HepG2 (cell line): ENCODE measurements at regions not wholly inside any gene's neighbourhood (a gene's known extent, or its start where the extent isn't known, plus 50 kb on each side); places are given as distances from the start of the nearest gene placed in this dataset.

Source experiments
- BCLAF1 ChIP-seq: fragments of 450-650 bp; IDR thresholded peaks from 2 replicates; pipeline ENCODE4 v1.6.1; 2017; ENCODE audit warnings: mild to moderate bottlenecking
- GPBP1L1 ChIP-seq: sonication (generic); formaldehyde crosslinking; IDR thresholded peaks from 2 replicates; pipeline ENCODE4 v1.5.0; 2020; ENCODE audit warnings: mild to moderate bottlenecking, missing genetic modification reagents
- KLF13 ChIP-seq: sonication (generic); formaldehyde crosslinking; IDR thresholded peaks from 2 replicates; pipeline ENCODE4 v1.4.0; 2020; ENCODE audit warnings: mild to moderate bottlenecking, missing genetic modification reagents
- NKX3-1 ChIP-seq: sonication (generic); formaldehyde crosslinking; IDR thresholded peaks from 2 replicates; pipeline ENCODE4 v1.5.0; 2020; ENCODE audit warnings: missing genetic modification reagents
- POLR2A ChIP-seq, 2 experiments: IDR thresholded peaks; 2 replicates each; pipeline ENCODE4 v1.6.1; 2011; ENCODE audit warnings: low read depth in 2 of 2, low read length in 2 of 2, mild to moderate bottlenecking in 1 of 2, moderate library complexity in 1 of 2; ENCODE audit not compliant: insufficient read depth in 1 of 2
- POLR2AphosphoS5 ChIP-seq: IDR thresholded peaks from 2 replicates; pipeline ENCODE4 v1.6.1; 2012; ENCODE audit warnings: low read depth, low read length
- POLR2G ChIP-seq: fragments of 200-400 bp; formaldehyde crosslinking; IDR thresholded peaks from 2 replicates; pipeline ENCODE4 v1.6.1; 2018; ENCODE audit warnings: mild to moderate bottlenecking, low read depth, low read length, moderate library complexity
- PRDM15 ChIP-seq: sonication (generic); formaldehyde crosslinking; IDR thresholded peaks from 2 replicates; pipeline ENCODE4 v1.4.0; 2020; ENCODE audit warnings: missing genetic modification reagents
- U2AF1 ChIP-seq: fragments of 200-400 bp; formaldehyde crosslinking; optimal IDR thresholded peaks from 2 replicates; pipeline ENCODE3; 2017; ENCODE audit warnings: mild to moderate bottlenecking, low read depth, low read length
- ZBTB33 ChIP-seq: sonication (generic); formaldehyde crosslinking; IDR thresholded peaks from 2 replicates; pipeline ENCODE4 v1.4.0; 2020; ENCODE audit warnings: missing genetic modification reagents
- ZEB1 ChIP-seq: IDR thresholded peaks from 2 replicates; pipeline ENCODE4 v1.6.1; 2012; ENCODE audit warnings: mild to moderate bottlenecking, low read depth, inconsistent platforms; ENCODE audit not compliant: insufficient replicate concordance
- ZNF121 ChIP-seq: sonication (generic); formaldehyde crosslinking; IDR thresholded peaks from 2 replicates; pipeline ENCODE4 v1.5.0; 2020; ENCODE audit warnings: mild to moderate bottlenecking, missing genetic modification reagents
- TF ChIP-seq, protein P1 (sequence below): sonication (generic); formaldehyde crosslinking; IDR thresholded peaks from 2 replicates; pipeline ENCODE4 v1.5.0; 2020; ENCODE audit warnings: mild to moderate bottlenecking, missing genetic modification reagents, moderate library complexity

GRCh38 chr1:195733408-195733807, 874.8 kb downstream of the KCNT2 start:
- TF ChIP-seq POLR2G: no peak
- no peak for TF ChIP-seq NKX3-1
- no peak for TF ChIP-seq U2AF1
- TF ChIP-seq ZEB1: no peak
- TF ChIP-seq POLR2AphosphoS5: no peak
- TF ChIP-seq ZNF121: no peak
- no peak for TF ChIP-seq PRDM15
- no peak for TF ChIP-seq POLR2A (IDR thresholded peaks at IDR 0.05; ENCODE audit: insufficient read depth in 1 of 2, low read depth in 2 of 2, low read length in 2 of 2)
- no peak for TF ChIP-seq ZBTB33 (CRISPR knock-in tag)
- no peak for TF ChIP-seq GPBP1L1 (CRISPR knock-in tag)
- TF ChIP-seq, protein P1, sequence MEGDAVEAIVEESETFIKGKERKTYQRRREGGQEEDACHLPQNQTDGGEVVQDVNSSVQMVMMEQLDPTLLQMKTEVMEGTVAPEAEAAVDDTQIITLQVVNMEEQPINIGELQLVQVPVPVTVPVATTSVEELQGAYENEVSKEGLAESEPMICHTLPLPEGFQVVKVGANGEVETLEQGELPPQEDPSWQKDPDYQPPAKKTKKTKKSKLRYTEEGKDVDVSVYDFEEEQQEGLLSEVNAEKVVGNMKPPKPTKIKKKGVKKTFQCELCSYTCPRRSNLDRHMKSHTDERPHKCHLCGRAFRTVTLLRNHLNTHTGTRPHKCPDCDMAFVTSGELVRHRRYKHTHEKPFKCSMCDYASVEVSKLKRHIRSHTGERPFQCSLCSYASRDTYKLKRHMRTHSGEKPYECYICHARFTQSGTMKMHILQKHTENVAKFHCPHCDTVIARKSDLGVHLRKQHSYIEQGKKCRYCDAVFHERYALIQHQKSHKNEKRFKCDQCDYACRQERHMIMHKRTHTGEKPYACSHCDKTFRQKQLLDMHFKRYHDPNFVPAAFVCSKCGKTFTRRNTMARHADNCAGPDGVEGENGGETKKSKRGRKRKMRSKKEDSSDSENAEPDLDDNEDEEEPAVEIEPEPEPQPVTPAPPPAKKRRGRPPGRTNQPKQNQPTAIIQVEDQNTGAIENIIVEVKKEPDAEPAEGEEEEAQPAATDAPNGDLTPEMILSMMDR: no peak
- no peak for TF ChIP-seq KLF13 (CRISPR knock-in tag)
- no peak for TF ChIP-seq BCLAF1
